Astrocyte (in vitro differentiated cells and primary cell): ENCODE measurements at regions not wholly inside any gene's neighbourhood (a gene's known extent, or its start where the extent isn't known, plus 50 kb on each side); places are given as distances from the start of the nearest gene placed in this dataset.

Source experiments
- DNase-seq: peaks from one replicate; pipeline ENCODE4 v3.0.0-alpha.2; 2010; ENCODE audit warnings: low read depth
- FAIRE-seq: peaks from 2 replicates; lab custom pipeline; 2011; peaks lifted over from hg19 to GRCh38; lab: Jason Lieb, UNC
- H2AFZ ChIP-seq: 2 replicates; pipeline ENCODE4 v1.6.0; 2012; ENCODE audit warnings: low read depth, low read length, inconsistent platforms
- H3K27ac ChIP-seq: 2 replicates; pipeline ENCODE4 v1.5.1; 2011; ENCODE audit warnings: low read depth, low read length, inconsistent platforms
- H3K27me3 ChIP-seq: 2 replicates; pipeline ENCODE4 v1.6.0; 2011; ENCODE audit warnings: low read length, inconsistent platforms; ENCODE audit not compliant: insufficient read depth
- H3K36me3 ChIP-seq: 2 replicates; pipeline ENCODE4 v1.5.1; 2011; ENCODE audit warnings: low read length, inconsistent platforms; ENCODE audit not compliant: insufficient read depth
- H3K4me1 ChIP-seq: 2 replicates; pipeline ENCODE4 v1.5.1; 2011; ENCODE audit warnings: low read length, inconsistent platforms; ENCODE audit not compliant: insufficient read depth
- H3K4me2 ChIP-seq: 2 replicates; pipeline ENCODE4 v1.6.0; 2012; ENCODE audit warnings: low read length, inconsistent platforms
- H3K4me3 ChIP-seq: 2 replicates; pipeline ENCODE4 v1.5.1; 2011; ENCODE audit warnings: low read depth, mild to moderate bottlenecking, low read length, inconsistent platforms; ENCODE audit not compliant: insufficient read depth
- H3K79me2 ChIP-seq: 2 replicates; pipeline ENCODE4 v1.6.0; 2012; ENCODE audit warnings: mild to moderate bottlenecking, low read length, inconsistent platforms; ENCODE audit not compliant: insufficient read depth
- H3K9ac ChIP-seq: 2 replicates; pipeline ENCODE4 v1.6.0; 2012; ENCODE audit warnings: mild to moderate bottlenecking, low read length, inconsistent platforms
- H3K9me3 ChIP-seq: 2 replicates; pipeline ENCODE4 v1.5.1; 2012; ENCODE audit warnings: low read depth, mild to moderate bottlenecking, low read length, inconsistent platforms; ENCODE audit not compliant: insufficient read depth
- H4K20me1 ChIP-seq: 2 replicates; pipeline ENCODE4 v1.6.0; 2012; ENCODE audit warnings: low read length, inconsistent platforms; ENCODE audit not compliant: insufficient read depth
- H3K27ac Mint-ChIP-seq: one replicate; pipeline ENCODE4 v1.8.0; 2021; ENCODE audit warnings: mild to moderate bottlenecking, mixed read lengths; ENCODE audit not compliant: unreplicated experiment
- H3K27me3 Mint-ChIP-seq: one replicate; pipeline ENCODE4 v1.8.0; 2021; ENCODE audit warnings: low read depth, mixed read lengths; ENCODE audit not compliant: unreplicated experiment
- H3K36me3 Mint-ChIP-seq: one replicate; pipeline ENCODE4 v1.8.0; 2021; ENCODE audit warnings: low read depth, mixed read lengths; ENCODE audit not compliant: unreplicated experiment
- H3K4me1 Mint-ChIP-seq: one replicate; pipeline ENCODE4 v1.8.0; 2021; ENCODE audit warnings: low read depth, mixed read lengths; ENCODE audit not compliant: unreplicated experiment
- H3K4me3 Mint-ChIP-seq: one replicate; pipeline ENCODE4 v1.8.0; 2021; ENCODE audit warnings: mild to moderate bottlenecking, moderate library complexity, mixed read lengths; ENCODE audit not compliant: unreplicated experiment
- H3K9me3 Mint-ChIP-seq: one replicate; pipeline ENCODE4 v1.8.0; 2021; ENCODE audit warnings: mild to moderate bottlenecking, mixed read lengths; ENCODE audit not compliant: unreplicated experiment
- EZH2 ChIP-seq: IDR thresholded peaks from 2 replicates; pipeline ENCODE4 v1.6.1; 2012; ENCODE audit warnings: mild to moderate bottlenecking, low read length, inconsistent platforms; ENCODE audit not compliant: insufficient read depth
- TF ChIP-seq, protein P1 (sequence below): IDR thresholded peaks from 2 replicates; pipeline ENCODE4 v1.5.1; 2011; ENCODE audit warnings: low read depth, mild to moderate bottlenecking, inconsistent platforms, low read length, moderate library complexity; ENCODE audit not compliant: insufficient read depth

DNA sequence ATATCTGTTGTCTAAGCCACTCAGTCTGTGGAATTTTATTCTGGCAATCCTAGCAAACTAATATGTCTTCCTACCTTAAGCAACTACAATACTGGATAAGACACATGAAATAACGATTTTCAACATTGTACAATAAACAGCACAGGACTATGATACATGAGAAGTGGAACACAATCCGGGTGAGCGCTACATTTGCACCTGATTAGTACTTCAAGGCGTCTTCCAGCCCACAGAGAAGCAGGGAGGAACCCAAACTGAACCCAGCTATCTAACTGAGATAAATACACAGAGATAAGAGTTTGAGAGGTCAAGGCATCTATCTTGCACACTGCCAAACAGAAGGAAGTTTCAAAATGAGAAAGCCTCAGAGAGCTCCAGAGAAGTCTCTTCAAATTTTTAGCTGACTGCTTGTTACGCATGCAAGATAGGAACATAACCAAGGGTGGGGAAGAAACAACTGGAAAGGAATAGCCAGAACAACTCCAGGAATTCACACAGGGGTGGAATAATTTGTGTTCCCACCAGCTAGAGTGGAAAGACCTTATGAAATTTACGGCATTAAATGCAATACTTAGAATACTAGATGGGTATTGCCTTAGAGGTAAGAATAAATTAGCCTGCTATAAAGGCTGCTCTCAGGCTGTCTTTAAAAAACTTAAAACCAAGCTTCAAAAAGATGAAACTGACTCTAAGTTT, 481.8 kb downstream of the MTRR start:
- no peak for TF ChIP-seq EZH2
- TF ChIP-seq, protein P1, sequence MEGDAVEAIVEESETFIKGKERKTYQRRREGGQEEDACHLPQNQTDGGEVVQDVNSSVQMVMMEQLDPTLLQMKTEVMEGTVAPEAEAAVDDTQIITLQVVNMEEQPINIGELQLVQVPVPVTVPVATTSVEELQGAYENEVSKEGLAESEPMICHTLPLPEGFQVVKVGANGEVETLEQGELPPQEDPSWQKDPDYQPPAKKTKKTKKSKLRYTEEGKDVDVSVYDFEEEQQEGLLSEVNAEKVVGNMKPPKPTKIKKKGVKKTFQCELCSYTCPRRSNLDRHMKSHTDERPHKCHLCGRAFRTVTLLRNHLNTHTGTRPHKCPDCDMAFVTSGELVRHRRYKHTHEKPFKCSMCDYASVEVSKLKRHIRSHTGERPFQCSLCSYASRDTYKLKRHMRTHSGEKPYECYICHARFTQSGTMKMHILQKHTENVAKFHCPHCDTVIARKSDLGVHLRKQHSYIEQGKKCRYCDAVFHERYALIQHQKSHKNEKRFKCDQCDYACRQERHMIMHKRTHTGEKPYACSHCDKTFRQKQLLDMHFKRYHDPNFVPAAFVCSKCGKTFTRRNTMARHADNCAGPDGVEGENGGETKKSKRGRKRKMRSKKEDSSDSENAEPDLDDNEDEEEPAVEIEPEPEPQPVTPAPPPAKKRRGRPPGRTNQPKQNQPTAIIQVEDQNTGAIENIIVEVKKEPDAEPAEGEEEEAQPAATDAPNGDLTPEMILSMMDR: no peak
- H3K79me2 ChIP-seq: no peaks in the 10 kb centered on the region
- no peaks in the 10 kb centered on the region for H3K9me3 Mint-ChIP-seq
- no peaks in the 10 kb centered on the region for H3K27me3 ChIP-seq
- no peaks in the 10 kb centered on the region for H3K36me3 Mint-ChIP-seq
- no peak overlapping the region for H3K9ac ChIP-seq
- no peak overlapping the region for H3K4me3 ChIP-seq
- no peaks in the 10 kb centered on the region for H3K9me3 ChIP-seq
- peaks cover 5% of the 10 kb centered on the region for H3K27me3 Mint-ChIP-seq
- DNase-seq (no peak), FAIRE-seq (no peak)
- H3K4me1 Mint-ChIP-seq: no peaks in the 10 kb centered on the region
- H2AFZ ChIP-seq: no peak overlapping the region
- no peak overlapping the region for H3K27ac Mint-ChIP-seq
- no peak overlapping the region for H3K27ac ChIP-seq
- no peak overlapping the region for H3K4me2 ChIP-seq
- no peak overlapping the region for H3K4me3 Mint-ChIP-seq
- H3K36me3 ChIP-seq: no peaks in the 10 kb centered on the region
- H3K4me1 ChIP-seq: no peaks in the 10 kb centered on the region
- no peaks in the 10 kb centered on the region for H4K20me1 ChIP-seq

GRCh38 chr5:8355981-8356380, 487.0 kb downstream of the MTRR start:
- H3K27me3 ChIP-seq: no peaks in the 10 kb centered on the region
- H3K36me3 Mint-ChIP-seq: no peaks in the 10 kb centered on the region
- H3K36me3 ChIP-seq: no peaks in the 10 kb centered on the region
- H3K27ac ChIP-seq: no peak overlapping the region
- no peaks in the 10 kb centered on the region for H3K9me3 ChIP-seq
- H2AFZ ChIP-seq: no peak overlapping the region
- no peak for TF ChIP-seq EZH2
- H3K4me1 ChIP-seq: no peaks in the 10 kb centered on the region
- H3K4me3 ChIP-seq: no peak overlapping the region
- H3K9me3 Mint-ChIP-seq: no peaks in the 10 kb centered on the region
- no peak for FAIRE-seq
- no peak overlapping the region for H3K9ac ChIP-seq
- H3K27me3 Mint-ChIP-seq: peaks cover 12% of the 10 kb centered on the region
- no peak overlapping the region for H3K4me3 Mint-ChIP-seq
- DNase-seq: no peak
- no peaks in the 10 kb centered on the region for H3K79me2 ChIP-seq
- H3K4me1 Mint-ChIP-seq: peaks cover 3% of the 10 kb centered on the region
- no peaks in the 10 kb centered on the region for H4K20me1 ChIP-seq
- H3K4me2 ChIP-seq: no peak overlapping the region
- no peak overlapping the region for H3K27ac Mint-ChIP-seq

- FAIRE-seq: no peak
- no peak for TF ChIP-seq EZH2
- TF ChIP-seq, protein P1: no peak
- no peak overlapping the region for H2AFZ ChIP-seq
Observed at GRCh38 chr5:8360012-8360411, 491.1 kb downstream of the MTRR start.

More at GRCh38 chr5:8360012-8360411, 491.1 kb downstream of the MTRR start:
- H3K36me3 Mint-ChIP-seq: no peaks in the 10 kb centered on the region
- H3K9me3 Mint-ChIP-seq: no peaks in the 10 kb centered on the region
- Histone ChIP-seq H3K4me1 (no peaks in the 10 kb centered on the region), H3K4me3 (no peak overlapping the region), H3K27ac (no peak overlapping the region), H4K20me1 (no peaks in the 10 kb centered on the region), H3K9ac (no peak overlapping the region), H3K36me3 (no peaks in the 10 kb centered on the region), H3K27me3 (no peaks in the 10 kb centered on the region), H3K9me3 (no peaks in the 10 kb centered on the region), H3K4me2 (no peak overlapping the region), H3K79me2 (no peaks in the 10 kb centered on the region)
- H3K27ac Mint-ChIP-seq: no peak overlapping the region
- H3K4me1 Mint-ChIP-seq: peaks cover 10% of the 10 kb centered on the region
- DNase-seq: no peak
- H3K27me3 Mint-ChIP-seq: peaks cover 12% of the 10 kb centered on the region
- no peak overlapping the region for H3K4me3 Mint-ChIP-seq
